ENCODE measurements at regions not wholly inside any gene's neighbourhood (a gene's known extent, or its start where the extent isn't known, plus 50 kb on each side); places are given as distances from the start of the nearest gene placed in this dataset.

DNA sequence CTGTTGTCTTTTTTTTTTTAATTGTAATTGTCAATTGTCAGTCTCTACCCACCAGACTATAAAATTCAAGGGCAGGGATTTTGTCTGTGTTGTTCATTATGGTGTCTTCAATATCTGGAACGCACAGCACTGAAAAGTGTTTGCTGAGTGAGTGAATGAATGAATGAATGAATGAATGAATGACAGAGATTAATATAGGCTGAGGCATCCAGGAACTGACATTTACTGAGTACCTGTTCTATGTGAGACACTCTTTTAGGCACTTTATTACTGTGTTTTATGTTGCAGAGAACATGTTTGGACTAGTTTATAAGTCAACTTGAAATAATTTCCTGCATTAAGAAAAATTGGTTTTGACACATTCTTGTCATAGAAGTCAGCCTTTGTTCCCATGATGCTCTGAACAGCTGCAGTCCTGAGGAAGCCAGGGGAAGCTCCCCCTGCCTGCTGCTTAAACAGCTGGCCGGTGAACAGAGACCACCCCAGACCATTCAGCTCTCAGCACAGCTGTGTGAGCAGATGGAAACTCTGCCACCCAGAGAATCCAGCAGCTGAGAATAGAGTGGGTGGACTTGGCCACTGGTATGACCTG is 160.7 kb upstream of the CCND2 start:
- TF ChIP-seq YY1 (IDR thresholded peaks at IDR 0.05; ENCODE audit: low read depth) (no peak), MAX (IDR thresholded peaks at IDR 0.05; ENCODE audit: low read depth) (no peak)
- TF ChIP-seq, protein P1, sequence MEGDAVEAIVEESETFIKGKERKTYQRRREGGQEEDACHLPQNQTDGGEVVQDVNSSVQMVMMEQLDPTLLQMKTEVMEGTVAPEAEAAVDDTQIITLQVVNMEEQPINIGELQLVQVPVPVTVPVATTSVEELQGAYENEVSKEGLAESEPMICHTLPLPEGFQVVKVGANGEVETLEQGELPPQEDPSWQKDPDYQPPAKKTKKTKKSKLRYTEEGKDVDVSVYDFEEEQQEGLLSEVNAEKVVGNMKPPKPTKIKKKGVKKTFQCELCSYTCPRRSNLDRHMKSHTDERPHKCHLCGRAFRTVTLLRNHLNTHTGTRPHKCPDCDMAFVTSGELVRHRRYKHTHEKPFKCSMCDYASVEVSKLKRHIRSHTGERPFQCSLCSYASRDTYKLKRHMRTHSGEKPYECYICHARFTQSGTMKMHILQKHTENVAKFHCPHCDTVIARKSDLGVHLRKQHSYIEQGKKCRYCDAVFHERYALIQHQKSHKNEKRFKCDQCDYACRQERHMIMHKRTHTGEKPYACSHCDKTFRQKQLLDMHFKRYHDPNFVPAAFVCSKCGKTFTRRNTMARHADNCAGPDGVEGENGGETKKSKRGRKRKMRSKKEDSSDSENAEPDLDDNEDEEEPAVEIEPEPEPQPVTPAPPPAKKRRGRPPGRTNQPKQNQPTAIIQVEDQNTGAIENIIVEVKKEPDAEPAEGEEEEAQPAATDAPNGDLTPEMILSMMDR (IDR thresholded peaks at IDR 0.05): no peak
